HG02798 (cell line): ENCODE measurements at regions not wholly inside any gene's neighbourhood (a gene's known extent, or its start where the extent isn't known, plus 50 kb on each side); places are given as distances from the start of the nearest gene placed in this dataset.

Experiments
- ATAC-seq: cut with Tn5 transposase; IDR thresholded peaks from one replicate; pipeline ENCODE4 v1.9.1; 2021; ENCODE audit warnings: mild to moderate bottlenecking; ENCODE audit not compliant: unreplicated experiment, poor library complexity

- no peak for ATAC-seq
Measured at GRCh38 chr12:30006021-30006420, 222.3 kb upstream of the TMTC1 start.

- no peak for ATAC-seq
Measured at GRCh38 chr12:30003321-30003720, 219.6 kb upstream of the TMTC1 start.

GRCh38 chr12:30002677-30003076 is 218.9 kb upstream of the TMTC1 start:
- ATAC-seq: no peak

- ATAC-seq: no peak
Measured at GRCh38 chr12:30000401-30000800, 216.7 kb upstream of the TMTC1 start.

GRCh38 chr12:29996993-29997392 is 213.3 kb upstream of the TMTC1 start:
- no peak for ATAC-seq

GRCh38 chr12:29992366-29992765 is 208.6 kb upstream of the TMTC1 start:
- ATAC-seq: no peak

GRCh38 chr12:29991924-29992323 is 208.2 kb upstream of the TMTC1 start:
- no peak for ATAC-seq

- no peak for ATAC-seq
Measured at GRCh38 chr12:29990971-29991370, 207.2 kb upstream of the TMTC1 start.

GRCh38 chr12:29983851-29984250 is 200.1 kb upstream of the TMTC1 start:
- no peak for ATAC-seq

GRCh38 chr12:29980304-29980703 is 196.6 kb upstream of the TMTC1 start:
- no peak for ATAC-seq

- no peak for ATAC-seq
Measured at GRCh38 chr12:29971446-29971845, 187.7 kb upstream of the TMTC1 start.

GRCh38 chr12:29970501-29970900 is 186.8 kb upstream of the TMTC1 start:
- ATAC-seq: no peak

GRCh38 chr12:29962276-29963035 is 178.7 kb upstream of the TMTC1 start:
- ATAC-seq: no peak

- ATAC-seq: no peak
Measured at GRCh38 chr12:29961231-29961630, 177.5 kb upstream of the TMTC1 start.

- ATAC-seq: no peak
Measured at GRCh38 chr12:29960122-29960521, 176.4 kb upstream of the TMTC1 start.

- no peak for ATAC-seq
Measured at GRCh38 chr12:29957835-29958234, 174.1 kb upstream of the TMTC1 start.

- ATAC-seq: no peak
Measured at GRCh38 chr12:29945904-29946303, 162.2 kb upstream of the TMTC1 start.

GRCh38 chr12:29944269-29945000 is 160.7 kb upstream of the TMTC1 start:
- no peak for ATAC-seq

GRCh38 chr12:29943683-29944082 is 159.9 kb upstream of the TMTC1 start:
- ATAC-seq: no peak

GRCh38 chr12:29940811-29941210 is 157.1 kb upstream of the TMTC1 start:
- ATAC-seq: no peak

- ATAC-seq: no peak
Measured at GRCh38 chr12:29930503-29930902, 146.8 kb upstream of the TMTC1 start.

GRCh38 chr12:29929295-29929694 is 145.6 kb upstream of the TMTC1 start:
- no peak for ATAC-seq
